GM21717 (cell line): ENCODE measurements at regions not wholly inside any gene's neighbourhood (a gene's known extent, or its start where the extent isn't known, plus 50 kb on each side); places are given as distances from the start of the nearest gene placed in this dataset.

ENCODE experiments used
- ATAC-seq: cut with Tn5 transposase; IDR thresholded peaks from one replicate; pipeline ENCODE4 v1.9.1; 2021; ENCODE audit warnings: mild to moderate bottlenecking, moderate library complexity; ENCODE audit not compliant: unreplicated experiment

- ATAC-seq = no peak
These were observed 115.9 kb downstream of the TTC32 start for GRCh38 chr2:19785867-19786266.

- no peak for ATAC-seq
These were observed 116.3 kb downstream of the TTC32 start for GRCh38 chr2:19785447-19785846.

GRCh38 chr2:19784456-19784855, 117.3 kb downstream of the TTC32 start:
- no peak for ATAC-seq

GRCh38 chr2:19783935-19784334, 117.8 kb downstream of the TTC32 start:
- no peak for ATAC-seq

- ATAC-seq = no peak
These were observed 124.8 kb downstream of the TTC32 start for GRCh38 chr2:19776941-19777514.

- ATAC-seq = no peak
These were observed 125.9 kb downstream of the TTC32 start for GRCh38 chr2:19775838-19776237.

GRCh38 chr2:19775315-19775714, 126.5 kb downstream of the TTC32 start:
- no peak for ATAC-seq

GRCh38 chr2:19774805-19775176, 127.0 kb downstream of the TTC32 start:
- no peak for ATAC-seq

- no peak for ATAC-seq
These were observed 128.8 kb downstream of the TTC32 start for GRCh38 chr2:19772981-19773380.

GRCh38 chr2:19769513-19769912, 132.3 kb downstream of the TTC32 start:
- ATAC-seq = no peak

GRCh38 chr2:19767899-19768298, 133.9 kb downstream of the TTC32 start:
- no peak for ATAC-seq

- no peak for ATAC-seq
These were observed 136.8 kb downstream of the TTC32 start for GRCh38 chr2:19764998-19765397.

GRCh38 chr2:19763731-19764130, 138.1 kb downstream of the TTC32 start:
- ATAC-seq = no peak

GRCh38 chr2:19762959-19763605, 138.7 kb downstream of the TTC32 start:
- ATAC-seq = no peak

GRCh38 chr2:19762142-19762541, 139.6 kb downstream of the TTC32 start:
- ATAC-seq = no peak

GRCh38 chr2:19759880-19760279, 141.9 kb downstream of the TTC32 start:
- no peak for ATAC-seq

- no peak for ATAC-seq
These were observed 143.1 kb downstream of the TTC32 start for GRCh38 chr2:19758658-19759057.

- no peak for ATAC-seq
These were observed 144.2 kb downstream of the TTC32 start for GRCh38 chr2:19757586-19757985.

GRCh38 chr2:19754907-19755306, 146.9 kb downstream of the TTC32 start:
- no peak for ATAC-seq

GRCh38 chr2:19753818-19754217, 148.0 kb downstream of the TTC32 start:
- no peak for ATAC-seq

GRCh38 chr2:19753314-19753713, 148.5 kb downstream of the TTC32 start:
- ATAC-seq = no peak

GRCh38 chr2:19752500-19752899, 149.3 kb downstream of the TTC32 start:
- ATAC-seq = no peak

- no peak for ATAC-seq
These were observed 150.2 kb downstream of the TTC32 start for GRCh38 chr2:19751631-19752030.
